Right ventricle myocardium superior (tissue), 1 donor: ENCODE measurements at regions not wholly inside any gene's neighbourhood (a gene's known extent, or its start where the extent isn't known, plus 50 kb on each side); places are given as distances from the start of the nearest gene placed in this dataset.

ENCODE experiments used
- ATAC-seq: fragments of 200-7000 bp; cut with Tn5 transposase; one replicate; pipeline ENCODE4 v1.9.1; 2020; ENCODE audit warnings: mild to moderate bottlenecking; ENCODE audit not compliant: poor library complexity
- DNase-seq: peaks from one replicate; pipeline ENCODE4 v3.0.0-alpha.2; 2020
- intact Hi-C: fragments of 100-400 bp; cut with DNase I; formaldehyde crosslinking; loops from one replicate; pipeline ENCODE4 v1.11.2; 2022
- donor health status: DM: no; HTN: yes; CAD: no; lungs with severe emphysema.

DNA sequence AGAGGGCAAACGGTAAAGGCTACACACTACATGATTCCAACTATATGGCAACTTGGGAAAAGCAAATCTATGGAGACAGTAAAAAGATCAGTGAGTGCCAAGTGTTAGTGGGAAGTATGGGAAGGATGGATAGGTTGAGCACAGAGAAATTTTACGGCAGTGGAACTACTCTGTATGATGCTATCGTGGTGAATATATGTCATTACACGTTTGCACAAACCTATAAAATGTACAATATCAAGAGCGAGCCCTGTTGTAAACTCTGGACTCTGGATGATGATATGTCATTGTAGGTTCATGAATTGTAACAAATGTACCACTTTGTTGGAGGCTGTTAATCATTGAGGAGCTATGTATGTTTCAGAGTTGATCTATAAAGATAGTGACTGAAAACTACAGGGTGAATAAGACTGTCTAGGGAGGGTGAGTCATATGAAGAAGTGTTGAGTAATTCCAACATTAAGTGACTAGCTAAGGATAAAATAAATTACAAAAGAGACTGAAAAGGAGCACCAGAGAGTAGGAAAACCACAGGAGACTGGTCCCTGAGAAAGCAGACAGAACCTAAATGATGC lies 349.2 kb upstream of the LMO3 start:
- intact Hi-C loops: no loop called here
- DNase-seq (no peak), ATAC-seq (no peak)

DNA sequence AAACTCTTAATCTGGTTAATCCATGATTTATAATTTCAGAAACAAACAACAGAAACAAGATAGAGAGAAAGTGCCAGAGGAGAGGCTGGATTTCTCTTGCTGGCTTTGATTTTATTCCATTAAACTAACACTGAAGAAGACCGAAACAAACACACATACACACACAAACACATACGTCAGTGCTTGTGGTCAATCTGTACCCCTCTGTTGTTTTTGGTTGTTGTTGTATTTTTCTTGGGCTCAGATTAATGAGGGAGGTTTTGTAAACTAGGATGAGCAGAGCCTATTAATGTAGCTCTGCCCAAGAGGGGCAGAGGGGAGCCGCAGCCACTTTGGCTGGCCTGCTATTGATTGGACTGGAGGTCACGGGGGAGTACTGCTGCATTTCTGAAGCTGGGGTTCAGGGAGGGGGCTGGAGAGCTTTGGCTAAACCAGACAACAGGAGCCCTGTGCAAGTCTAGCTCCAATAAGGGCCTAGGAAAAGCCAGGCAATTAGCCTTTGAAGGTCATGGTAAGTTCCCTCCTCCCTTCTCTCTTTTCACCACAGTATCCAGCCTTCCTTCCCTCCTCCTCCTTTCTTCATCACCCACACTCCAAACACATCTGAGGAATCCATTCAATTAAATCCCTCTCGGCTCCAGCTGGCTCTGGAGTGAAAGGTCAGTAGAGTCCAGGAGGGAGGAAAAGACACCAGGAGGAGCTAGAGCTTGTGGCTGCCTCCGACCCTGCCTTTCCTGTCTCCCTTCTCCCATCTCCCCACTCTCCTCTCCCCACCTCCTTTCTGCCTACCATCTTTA lies 344.1 kb upstream of the LMO3 start:
- ATAC-seq: no peak
- intact Hi-C loops: no loop called here
- DNase-seq: peak; percentile 18

DNA sequence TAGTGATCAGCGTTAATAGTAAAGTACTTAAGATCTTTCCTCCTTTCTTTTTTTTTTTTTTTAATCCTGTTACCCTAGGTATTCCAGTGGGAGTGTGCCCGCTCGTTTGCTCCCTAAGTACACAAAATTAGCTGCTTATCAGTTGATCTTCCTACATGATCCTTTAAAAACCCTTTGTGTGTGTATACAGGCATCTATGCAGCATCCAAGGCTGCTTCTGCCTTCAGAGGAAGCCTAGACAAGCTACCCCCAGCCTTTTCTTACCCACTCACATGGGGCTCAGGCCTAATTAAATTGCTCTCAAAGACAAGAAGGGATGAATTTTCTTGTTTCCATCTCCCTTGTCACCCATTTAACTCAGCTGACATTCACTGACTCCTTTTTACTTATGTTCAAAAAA lies 343.4 kb upstream of the LMO3 start:
- ATAC-seq (no peak), DNase-seq (no peak)
- intact Hi-C loops: no loop called here

DNA sequence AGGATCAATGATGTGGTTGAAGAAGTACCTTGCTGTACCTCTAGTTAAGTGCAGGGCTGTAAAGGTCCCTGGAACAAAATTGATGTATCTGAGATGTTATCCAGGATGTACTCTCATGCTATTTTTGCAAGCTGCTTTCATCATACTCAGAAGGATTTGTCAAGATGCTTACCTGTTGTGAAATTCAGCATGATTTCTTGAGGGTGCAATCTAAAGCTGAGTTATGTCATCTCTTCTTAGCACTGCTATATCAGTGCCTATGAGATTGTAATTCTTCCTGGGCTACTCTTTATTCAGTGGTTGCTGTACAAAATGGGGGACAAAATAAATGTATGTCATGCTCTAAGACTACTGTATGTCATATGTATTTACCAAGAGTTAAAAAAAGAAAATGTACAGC lies 340.7 kb upstream of the LMO3 start:
- no peak for ATAC-seq
- intact Hi-C loops: no loop called here
- DNase-seq: no peak

DNA sequence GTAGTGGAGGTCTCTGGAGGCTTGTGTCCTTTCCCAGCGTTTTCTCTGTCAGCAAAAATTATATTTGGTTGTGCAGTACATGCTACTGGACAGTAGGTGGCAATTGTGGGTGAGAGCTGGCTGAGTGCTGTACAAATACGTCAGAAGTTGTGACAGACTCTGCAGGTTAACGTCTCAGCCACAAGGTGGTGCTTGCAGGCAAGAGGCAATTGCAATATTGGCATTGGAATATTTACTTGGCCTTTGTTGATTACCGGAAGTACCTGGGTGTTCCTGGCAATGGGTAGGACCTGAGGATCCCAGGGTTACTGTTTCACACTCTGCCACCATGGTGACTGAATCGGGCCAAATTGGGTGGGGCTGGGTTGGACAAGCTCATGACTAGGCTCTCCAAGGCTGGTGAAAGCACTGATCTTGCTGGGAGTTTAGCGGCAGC lies 333.9 kb upstream of the LMO3 start:
- intact Hi-C loops: no loop called here
- DNase-seq (no peak), ATAC-seq (no peak)

DNA sequence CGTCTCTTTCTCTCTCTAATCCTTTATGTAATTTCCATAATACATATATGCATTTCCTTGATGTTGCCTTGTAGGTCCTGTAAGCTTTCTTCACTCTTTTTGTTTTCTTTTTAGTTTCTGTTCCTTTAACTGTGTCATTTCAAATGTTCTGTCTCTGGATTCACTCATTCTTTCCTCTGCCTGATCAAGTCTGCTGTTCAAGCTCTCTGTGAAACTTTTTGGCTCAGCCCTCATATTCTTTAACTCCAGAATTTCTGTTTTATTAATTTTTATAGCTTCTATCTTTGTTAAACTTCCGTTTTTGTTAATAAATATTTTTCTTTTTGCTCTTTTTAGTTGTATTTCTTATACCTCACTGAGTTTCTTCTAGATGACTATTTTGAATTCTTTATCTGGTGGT lies 321.3 kb upstream of the LMO3 start:
- intact Hi-C loops: no loop called here
- DNase-seq (no peak), ATAC-seq (no peak)

DNA sequence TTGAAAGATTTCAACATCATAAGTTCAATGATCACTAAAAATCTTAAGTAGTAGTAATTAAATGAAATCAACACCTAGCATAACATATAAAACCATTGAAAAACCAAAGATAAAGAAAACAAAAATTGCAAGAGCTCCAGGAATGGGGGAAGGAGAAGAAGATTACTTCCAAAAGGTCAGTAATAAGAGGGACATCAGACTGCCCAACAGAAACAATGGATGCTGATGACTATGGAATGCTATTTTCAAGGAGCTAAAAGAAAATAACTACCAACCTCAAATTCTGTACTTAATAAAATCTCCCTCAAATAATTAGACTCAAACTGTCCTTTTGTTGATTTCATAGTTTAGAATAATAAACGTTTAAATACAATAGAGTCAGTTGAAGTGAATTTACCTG lies 314.5 kb upstream of the LMO3 start:
- intact Hi-C loops: no loop called here
- no peak for DNase-seq
- no peak for ATAC-seq

GRCh38 chr12:16919551-16919950 lies 313.6 kb upstream of the LMO3 start:
- DNase-seq (no peak), ATAC-seq (no peak)
- intact Hi-C loops: no loop called here

DNA sequence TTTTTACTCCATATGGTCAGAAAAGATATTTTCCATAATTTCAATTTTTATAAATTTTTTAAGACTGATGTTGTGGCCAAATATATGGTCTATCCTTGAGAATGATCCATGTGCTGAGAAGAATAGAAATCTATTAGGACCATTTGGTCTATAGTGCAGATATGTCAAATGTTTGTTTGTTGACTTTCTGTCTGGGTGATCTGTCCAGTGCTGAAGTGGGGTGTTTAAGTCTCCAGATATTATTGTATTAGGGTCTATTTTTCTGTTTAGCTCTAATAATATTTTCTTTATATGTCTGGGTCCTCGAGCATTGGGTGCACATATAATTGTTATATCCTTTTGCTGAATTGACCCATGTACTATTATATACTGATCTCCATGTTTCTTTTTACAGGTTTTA lies 308.9 kb upstream of the LMO3 start:
- intact Hi-C loops: no loop called here
- no peak for DNase-seq

GRCh38 chr12:16913832-16914490 lies 308.0 kb upstream of the LMO3 start:
- ATAC-seq (no peak), DNase-seq (no peak)
- intact Hi-C loops: no loop called here

More for the DNA sequence above, 308.9 kb upstream of the LMO3 start:
- ATAC-seq: no peak

GRCh38 chr12:16901946-16902345 lies 296.0 kb upstream of the LMO3 start:
- no peak for DNase-seq
- no peak for ATAC-seq
- intact Hi-C loops: no loop called here

- no peak for DNase-seq
- ATAC-seq: no peak
- intact Hi-C loops: no loop called here
Observed at GRCh38 chr12:16893426-16893825, 287.5 kb upstream of the LMO3 start.

DNA sequence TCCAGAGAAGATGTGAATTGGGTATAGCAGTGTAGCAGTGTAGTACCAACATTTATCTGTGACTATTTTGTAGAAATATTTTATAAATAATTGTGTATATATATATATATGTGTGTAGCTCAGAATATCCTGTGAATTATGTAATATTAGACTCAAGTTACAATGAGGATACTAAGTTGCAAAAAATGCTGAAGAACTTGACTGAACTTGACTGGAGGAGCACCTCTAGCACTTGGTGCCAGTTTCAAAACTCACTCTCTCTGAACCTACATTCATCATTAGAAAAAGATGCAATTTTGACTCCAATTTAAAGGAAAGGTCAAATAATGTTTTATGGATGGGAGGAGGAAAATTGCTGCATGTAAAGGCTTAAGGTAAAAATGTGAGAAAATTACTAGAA lies 285.7 kb upstream of the LMO3 start:
- DNase-seq: no peak
- no peak for ATAC-seq
- intact Hi-C loops: no loop called here

GRCh38 chr12:16884819-16885218 lies 278.9 kb upstream of the LMO3 start:
- DNase-seq (no peak), ATAC-seq (no peak)
- intact Hi-C loops: no loop called here

GRCh38 chr12:16884056-16884455 lies 278.1 kb upstream of the LMO3 start:
- DNase-seq (no peak), ATAC-seq (no peak)
- intact Hi-C loops: no loop called here

GRCh38 chr12:16881986-16882570 lies 276.1 kb upstream of the LMO3 start:
- ATAC-seq: no peak
- no peak for DNase-seq
- intact Hi-C loops: no loop called here

DNA sequence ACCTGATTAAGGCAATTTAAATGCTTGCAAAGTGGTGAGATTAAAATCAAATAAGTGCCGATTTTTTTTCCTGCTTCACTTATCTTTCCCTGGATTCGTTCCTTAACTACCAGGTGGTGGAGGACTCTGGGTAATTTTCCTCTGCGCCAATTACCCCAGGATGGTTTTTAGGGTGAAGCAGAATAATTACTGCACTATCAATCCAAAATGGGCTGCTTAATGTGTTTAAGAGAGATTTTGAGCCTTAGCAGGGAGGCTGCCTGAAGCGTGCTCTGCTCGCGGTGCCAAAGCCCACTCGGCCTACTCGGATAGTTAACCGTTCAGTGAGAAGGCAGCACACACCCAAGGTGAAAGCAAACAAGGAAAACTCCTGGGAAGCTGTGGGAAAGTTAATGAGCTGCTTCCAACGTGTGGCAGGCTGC lies 274.9 kb upstream of the LMO3 start:
- DNase-seq (no peak), ATAC-seq (no peak)
- intact Hi-C loops: no loop called here

DNA sequence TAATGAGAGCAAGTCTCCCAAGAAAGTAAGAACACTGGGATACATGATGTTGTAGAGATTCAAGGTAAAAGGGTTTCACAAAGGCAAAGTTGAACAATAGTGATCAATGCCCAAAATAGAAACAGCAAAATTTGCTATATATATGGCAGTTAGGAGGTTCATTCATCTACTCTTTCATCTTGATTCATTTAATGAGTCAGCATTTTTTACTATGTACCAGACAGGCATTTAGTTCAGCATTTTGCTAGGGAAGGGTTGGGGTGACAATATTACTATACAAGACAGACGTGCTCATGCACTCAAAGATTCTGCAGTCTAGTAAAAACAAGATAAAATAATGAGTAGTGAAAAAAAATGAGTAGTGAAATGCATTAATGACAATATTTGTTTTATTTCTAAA lies 264.9 kb upstream of the LMO3 start:
- DNase-seq: no peak
- ATAC-seq: no peak
- intact Hi-C loops: no loop called here

GRCh38 chr12:16863742-16864141 lies 257.8 kb upstream of the LMO3 start:
- ATAC-seq: no peak

DNA sequence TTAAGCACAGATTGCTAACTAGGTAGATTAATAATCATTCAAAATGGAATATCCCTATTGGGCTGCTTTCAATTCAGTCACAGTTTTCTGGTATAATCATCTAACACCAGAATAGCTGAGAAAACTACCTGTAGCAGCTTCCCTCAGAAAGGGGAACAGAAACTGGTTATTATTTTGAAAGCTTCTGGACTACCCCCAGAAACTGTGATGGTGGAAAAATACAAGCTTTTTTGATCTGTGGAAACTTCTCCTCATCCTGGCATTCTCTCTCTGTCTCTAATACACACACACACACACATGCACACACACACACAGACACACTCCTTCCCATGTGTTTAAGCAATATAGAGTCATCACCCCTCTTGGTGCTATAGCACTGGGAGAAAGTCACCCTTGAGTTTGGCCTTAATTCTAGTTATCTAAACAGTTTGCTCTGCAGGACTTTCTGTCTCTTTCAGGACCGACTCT lies 251.5 kb upstream of the LMO3 start:
- intact Hi-C loops: no loop called here
- ATAC-seq: no peak

More at GRCh38 chr12:16863742-16864141, 257.8 kb upstream of the LMO3 start:
- intact Hi-C loops: no loop called here
- DNase-seq: no peak

More for the DNA sequence above, 251.5 kb upstream of the LMO3 start:
- DNase-seq: no peak
